ENCODE measurements at regions not wholly inside any gene's neighbourhood (a gene's known extent, or its start where the extent isn't known, plus 50 kb on each side); places are given as distances from the start of the nearest gene placed in this dataset.

DNA sequence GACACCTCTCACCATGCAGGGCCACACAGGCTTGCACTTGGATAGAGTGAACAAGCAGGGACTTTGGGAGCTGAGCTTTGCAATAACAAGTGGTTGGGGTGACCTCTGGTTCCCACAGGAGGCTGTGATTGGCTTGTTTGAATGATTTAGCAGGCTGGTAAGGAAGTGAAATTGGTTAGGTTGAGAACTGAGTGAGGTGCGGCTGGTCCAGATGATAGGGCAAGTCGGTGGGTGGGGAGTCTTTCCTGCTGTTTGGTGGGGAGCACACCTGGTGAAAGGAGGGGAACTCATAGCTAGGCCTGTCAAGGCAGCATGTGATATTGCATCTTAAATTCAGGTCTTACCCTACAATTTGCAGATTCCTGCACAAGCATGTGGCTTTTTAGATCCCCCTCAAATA lies 794.6 kb upstream of the ZNF608 start:
- TF ChIP-seq CTCF (IDR thresholded peaks at IDR 0.05 in 4 of 5, conservative IDR thresholded peaks at IDR 0.05 in 1 of 5) (no peak), POLR2A (IDR thresholded peaks at IDR 0.05) (no peak)
- Histone ChIP-seq H3K36me3 (no peaks in the 10 kb centered on the region), H3K27ac (no peak overlapping the region), H3K27me3 (no peaks in the 10 kb centered on the region), H3K4me3 (no peak overlapping the region), H3K4me1 (no peaks in the 10 kb centered on the region), H3K9me3 (no peaks in the 10 kb centered on the region)
- in situ Hi-C loops (cut with MboI; ENCODE audit: low sequenced_read_pairs in 4 of 4): no loop called here
- ATAC-seq (no peak), DNase-seq (no peak)
- intact Hi-C loops (cut with DNase I; ENCODE audit: low total_unique reads): no loop called here

DNA sequence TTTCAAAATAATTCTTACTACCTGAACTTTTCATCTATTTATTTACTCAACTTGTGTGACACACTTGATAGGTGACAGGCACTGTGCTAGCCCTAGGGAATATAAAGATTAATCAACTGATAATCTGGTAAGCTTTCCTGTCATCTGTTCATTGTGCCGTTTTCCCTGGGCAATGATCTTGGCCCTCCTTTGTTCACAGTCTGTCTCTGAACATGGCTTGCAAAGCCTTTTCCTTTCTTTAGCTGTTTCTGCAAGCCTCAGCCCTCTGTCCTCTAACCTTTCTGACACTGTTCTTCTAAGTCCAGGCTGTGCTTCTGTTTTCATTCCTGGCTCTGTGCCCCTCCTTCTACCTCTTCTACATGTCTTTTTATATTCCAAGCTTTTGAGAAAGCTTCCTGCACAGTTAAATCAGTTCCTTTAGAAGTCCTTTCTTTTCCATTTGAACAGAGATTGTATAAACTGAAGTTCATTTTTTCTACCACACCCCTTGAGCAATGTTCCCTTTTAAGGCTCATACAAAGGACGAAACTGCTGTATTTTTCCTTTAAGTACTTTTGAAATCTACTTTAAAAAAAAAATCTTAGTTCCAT lies 803.0 kb upstream of the ZNF608 start:
- no peak for TF ChIP-seq CTCF (IDR thresholded peaks at IDR 0.05 in 4 of 5, conservative IDR thresholded peaks at IDR 0.05 in 1 of 5)
- no peak for TF ChIP-seq POLR2A (IDR thresholded peaks at IDR 0.05)
- in situ Hi-C loops (cut with MboI; ENCODE audit: low sequenced_read_pairs in 4 of 4) (no loop called here), intact Hi-C loops (cut with DNase I; ENCODE audit: low total_unique reads) (no loop called here)
- no peaks in the 10 kb centered on the region for H3K9me3 ChIP-seq
- no peaks in the 10 kb centered on the region for H3K27me3 ChIP-seq
- ATAC-seq: no peak
- no peaks in the 10 kb centered on the region for H3K4me1 ChIP-seq
- no peak overlapping the region for H3K4me3 ChIP-seq
- H3K36me3 ChIP-seq: no peaks in the 10 kb centered on the region
- no peak for DNase-seq
- H3K27ac ChIP-seq: no peak overlapping the region

- intact Hi-C loops (cut with DNase I; ENCODE audit: low total_unique reads): no loop called here
- H3K4me3 ChIP-seq: no peak overlapping the region
- in situ Hi-C loops (cut with MboI; ENCODE audit: low sequenced_read_pairs in 4 of 4): no loop called here
- H3K4me1 ChIP-seq: no peaks in the 10 kb centered on the region
- no peak for TF ChIP-seq POLR2A (IDR thresholded peaks at IDR 0.05)
- no peak for TF ChIP-seq CTCF (IDR thresholded peaks at IDR 0.05 in 4 of 5, conservative IDR thresholded peaks at IDR 0.05 in 1 of 5)
- H3K9me3 ChIP-seq: no peaks in the 10 kb centered on the region
- H3K27ac ChIP-seq: no peak overlapping the region
- no peaks in the 10 kb centered on the region for H3K36me3 ChIP-seq
- DNase-seq (no peak), ATAC-seq (no peak)
- no peaks in the 10 kb centered on the region for H3K27me3 ChIP-seq
These were observed 803.8 kb upstream of the ZNF608 start for GRCh38 chr5:125550274-125550673.

DNA sequence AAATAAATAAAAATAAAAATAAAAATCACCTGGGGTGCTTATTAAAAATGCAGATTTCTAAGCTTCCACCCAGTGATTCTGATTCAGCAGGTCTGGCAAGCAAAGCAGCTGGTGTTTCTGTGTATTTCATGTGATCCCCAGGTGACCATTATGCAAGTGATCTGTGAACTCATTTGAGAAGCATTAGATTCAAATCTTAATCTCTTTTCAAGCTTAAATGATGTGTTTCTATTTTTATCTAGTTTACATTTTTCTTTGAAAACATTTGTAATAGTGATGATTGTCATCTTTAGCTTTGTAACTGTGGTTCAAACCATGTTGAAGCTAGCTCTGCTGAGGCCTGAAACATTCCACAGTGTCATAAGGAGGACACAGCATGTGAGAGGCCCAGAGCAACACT lies 804.8 kb upstream of the ZNF608 start:
- no peak overlapping the region for H3K4me3 ChIP-seq
- TF ChIP-seq POLR2A (IDR thresholded peaks at IDR 0.05) (no peak), CTCF (IDR thresholded peaks at IDR 0.05 in 4 of 5, conservative IDR thresholded peaks at IDR 0.05 in 1 of 5) (no peak)
- no peak for ATAC-seq
- no peak for DNase-seq
- no peaks in the 10 kb centered on the region for H3K9me3 ChIP-seq
- H3K27me3 ChIP-seq: no peaks in the 10 kb centered on the region
- H3K4me1 ChIP-seq: no peaks in the 10 kb centered on the region
- in situ Hi-C loops (cut with MboI; ENCODE audit: low sequenced_read_pairs in 4 of 4) (no loop called here), intact Hi-C loops (cut with DNase I; ENCODE audit: low total_unique reads) (no loop called here)
- H3K36me3 ChIP-seq: no peaks in the 10 kb centered on the region
- no peak overlapping the region for H3K27ac ChIP-seq

DNA sequence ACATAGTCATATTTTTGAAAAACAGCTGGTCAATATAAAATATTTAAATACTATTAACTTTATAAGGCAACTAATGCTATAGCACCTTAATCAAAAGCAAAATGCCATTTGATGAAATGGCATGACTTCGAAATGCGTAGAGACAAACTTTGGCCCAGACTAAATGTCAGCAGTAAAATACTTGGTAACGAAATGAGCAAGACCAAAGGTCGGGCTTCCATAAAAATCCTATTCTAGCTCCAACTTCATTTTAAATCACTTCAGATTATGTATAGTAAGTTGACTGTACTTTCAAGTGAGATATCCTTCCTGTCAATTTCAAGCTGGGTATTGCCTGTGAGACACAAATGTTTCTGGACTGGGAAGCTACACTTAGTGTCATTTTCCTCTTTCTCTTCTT lies 805.4 kb upstream of the ZNF608 start:
- no peak overlapping the region for H3K27ac ChIP-seq
- DNase-seq: no peak
- H3K27me3 ChIP-seq: no peaks in the 10 kb centered on the region
- no peaks in the 10 kb centered on the region for H3K9me3 ChIP-seq
- no peaks in the 10 kb centered on the region for H3K36me3 ChIP-seq
- no peak overlapping the region for H3K4me3 ChIP-seq
- in situ Hi-C loops (cut with MboI; ENCODE audit: low sequenced_read_pairs in 4 of 4): no loop called here
- no peak for TF ChIP-seq POLR2A (IDR thresholded peaks at IDR 0.05)
- no peak for TF ChIP-seq CTCF (IDR thresholded peaks at IDR 0.05 in 4 of 5, conservative IDR thresholded peaks at IDR 0.05 in 1 of 5)
- intact Hi-C loops (cut with DNase I; ENCODE audit: low total_unique reads): no loop called here
- no peaks in the 10 kb centered on the region for H3K4me1 ChIP-seq
- no peak for ATAC-seq

All from gastrocnemius medialis (tissue), 4 donors.